Fibroblast of villous mesenchyme (primary cell): ENCODE measurements at regions not wholly inside any gene's neighbourhood (a gene's known extent, or its start where the extent isn't known, plus 50 kb on each side); places are given as distances from the start of the nearest gene placed in this dataset.

Experiments used
- DNase-seq: peaks from one replicate; pipeline ENCODE4 v3.0.0-alpha.2; 2010; ENCODE audit warnings: low read depth
- H3K4me3 ChIP-seq: 2 replicates; pipeline ENCODE4 v1.5.1; 2011; ENCODE audit warnings: low read depth, mild to moderate bottlenecking, low read length
- CTCF ChIP-seq: IDR thresholded peaks from 2 replicates; pipeline ENCODE4 v1.5.1; 2012; ENCODE audit warnings: low read depth, mild to moderate bottlenecking, low read length; ENCODE audit not compliant: insufficient read depth

DNA sequence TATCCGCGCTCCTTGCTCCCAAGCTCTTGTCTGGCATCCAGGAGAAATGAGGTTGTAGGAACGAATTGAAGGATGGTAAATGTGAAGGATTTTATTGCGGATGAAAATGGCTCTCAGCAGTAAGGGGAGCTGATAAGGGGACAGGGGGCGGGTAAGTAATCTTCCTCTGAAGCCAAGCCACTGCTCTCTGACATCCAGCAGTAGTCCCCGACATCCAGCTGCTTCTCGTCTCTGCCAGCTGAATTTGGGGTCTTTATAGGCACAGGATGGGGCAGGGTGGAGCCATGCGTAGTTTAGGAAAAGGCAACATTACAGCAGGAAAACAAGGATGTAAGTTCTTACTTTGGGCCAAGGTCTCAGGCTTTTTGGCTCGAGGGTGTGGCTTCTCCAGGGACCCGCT, 1370.1 kb upstream of the RAG2 start:
- no peak for TF ChIP-seq CTCF
- DNase-seq = no peak
- H3K4me3 ChIP-seq = no peak overlapping the region

GRCh38 chr11:37967635-37968034, 1369.6 kb upstream of the RAG2 start:
- no peak overlapping the region for H3K4me3 ChIP-seq
- no peak for TF ChIP-seq CTCF
- no peak for DNase-seq

DNA sequence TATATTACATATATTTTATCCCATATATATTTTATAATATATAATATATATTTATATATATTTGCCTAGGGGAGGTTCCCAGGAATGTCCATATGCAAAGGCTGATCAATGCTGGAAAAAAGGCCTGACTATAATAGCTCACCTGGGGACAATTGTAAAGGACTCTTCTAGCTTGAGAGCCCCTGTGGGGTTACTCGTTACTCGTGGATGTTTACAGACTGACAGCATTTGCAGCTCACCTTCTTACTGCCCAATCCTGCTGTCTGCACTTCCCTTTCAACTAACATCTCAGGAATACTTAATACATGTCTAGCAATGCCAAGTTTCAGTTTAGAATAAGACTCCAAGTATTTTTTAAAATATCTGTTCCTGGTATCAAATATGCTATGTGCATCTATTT, 1365.4 kb upstream of the RAG2 start:
- DNase-seq = no peak
- H3K4me3 ChIP-seq = no peak overlapping the region
- no peak for TF ChIP-seq CTCF

DNA sequence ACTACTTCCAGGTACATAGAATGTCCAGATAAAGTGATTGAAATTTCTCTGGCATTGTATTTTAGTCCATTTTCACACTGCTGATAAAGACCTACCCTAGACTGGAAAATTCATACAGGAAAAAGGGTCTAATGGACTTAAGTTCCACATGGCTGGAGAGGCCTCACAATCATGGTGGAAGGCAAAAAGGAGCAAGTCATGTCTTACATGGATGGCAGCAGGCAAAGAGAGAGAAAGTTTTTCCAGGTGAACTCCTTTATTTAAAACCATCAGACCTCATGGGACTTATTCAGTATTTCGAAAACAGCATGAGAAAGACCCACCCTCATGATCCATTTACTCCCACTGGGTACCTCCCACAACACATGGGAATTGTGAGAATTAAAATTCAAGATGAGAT, 1359.7 kb upstream of the RAG2 start:
- TF ChIP-seq CTCF = no peak
- no peak for DNase-seq

DNA sequence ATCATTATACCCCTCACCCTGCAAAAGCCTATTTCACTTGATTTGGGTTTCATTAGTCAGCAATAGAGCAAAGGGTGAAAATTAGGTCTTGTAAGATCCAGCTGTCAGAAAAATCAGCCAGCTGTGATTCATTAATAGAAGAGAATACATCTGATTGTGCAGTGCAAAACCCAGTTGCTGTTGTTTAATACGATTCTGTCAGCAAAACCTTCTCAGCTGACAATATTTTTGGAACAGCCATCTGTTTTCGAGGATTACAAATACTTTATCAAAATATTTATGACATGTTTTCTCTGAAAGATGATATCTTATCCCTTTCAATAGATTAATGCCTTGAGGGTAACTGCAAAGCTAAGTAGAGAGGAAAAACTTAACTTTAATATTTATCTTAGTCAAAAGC, 1354.0 kb upstream of the RAG2 start:
- H3K4me3 ChIP-seq = no peak overlapping the region
- no peak for DNase-seq
- TF ChIP-seq CTCF = no peak

More for the DNA sequence above, 1359.7 kb upstream of the RAG2 start:
- H3K4me3 ChIP-seq = no peak overlapping the region

GRCh38 chr11:37948258-37948657, 1350.2 kb upstream of the RAG2 start:
- no peak for TF ChIP-seq CTCF
- H3K4me3 ChIP-seq = no peak overlapping the region
- no peak for DNase-seq

- no peak overlapping the region for H3K4me3 ChIP-seq
- DNase-seq = no peak
- no peak for TF ChIP-seq CTCF
These were observed 1349.8 kb upstream of the RAG2 start for GRCh38 chr11:37947821-37948220.
